WTC11 (cell line): ENCODE measurements at regions not wholly inside any gene's neighbourhood (a gene's known extent, or its start where the extent isn't known, plus 50 kb on each side); places are given as distances from the start of the nearest gene placed in this dataset.

Experiments used
- ATAC-seq: fragments of 200-7000 bp; cut with Tn5 transposase; 2 replicates; pipeline ENCODE4 v1.10.0; 2021; ENCODE audit warnings: mild to moderate bottlenecking, moderate library complexity
- CTCF ChIA-PET: fragments of 300-600 bp; sonication (Branson Sonifier 250); formaldehyde crosslinking; loops from one replicate; lab custom pipeline; 2021; ENCODE audit warnings: antibody characterized with exemption; lab: Charles Lee
- POLR2A ChIA-PET: fragments of 350-600 bp; sonication (Branson Sonifier 250); formaldehyde crosslinking; loops from one replicate; lab custom pipeline; 2021; ENCODE audit warnings: antibody characterized with exemption; lab: Charles Lee
- DNase-seq: peaks from one replicate; pipeline ENCODE4 v3.0.0; 2021; ENCODE audit warnings: low spot score
- H3K27ac Mint-ChIP-seq: 2 replicates; pipeline ENCODE4 v1.8.0; 2021; ENCODE audit warnings: mixed read lengths
- H3K27me3 Mint-ChIP-seq: 2 replicates; pipeline ENCODE4 v1.8.0; 2021; ENCODE audit warnings: low read depth, mild to moderate bottlenecking, moderate library complexity, mixed read lengths
- H3K36me3 Mint-ChIP-seq: 2 replicates; pipeline ENCODE4 v1.8.0; 2021; ENCODE audit warnings: mixed read lengths
- H3K4me1 Mint-ChIP-seq: 2 replicates; pipeline ENCODE4 v1.8.0; 2022; ENCODE audit warnings: mixed read lengths
- H3K4me3 Mint-ChIP-seq: 2 replicates; pipeline ENCODE4 v1.8.0; 2021; ENCODE audit warnings: mild to moderate bottlenecking, moderate library complexity, mixed read lengths
- H3K9me3 Mint-ChIP-seq: 2 replicates; pipeline ENCODE4 v1.8.0; 2021; ENCODE audit warnings: mixed read lengths
- ATF1 ChIP-seq: sonication (generic); formaldehyde crosslinking; IDR thresholded peaks from 2 replicates; pipeline ENCODE4 v1.8.1; 2023; ENCODE audit warnings: mild to moderate bottlenecking, moderate library complexity, missing genetic modification reagents
- ATF2 ChIP-seq: sonication (generic); formaldehyde crosslinking; IDR thresholded peaks from 2 replicates; pipeline ENCODE4 v1.8.1; 2022; ENCODE audit warnings: low read depth, missing genetic modification reagents, borderline replicate concordance
- CBFB ChIP-seq: sonication (generic); formaldehyde crosslinking; IDR thresholded peaks from 2 replicates; pipeline ENCODE4 v1.8.1; 2022; ENCODE audit warnings: mild to moderate bottlenecking, low read depth, missing genetic modification reagents
- CREB1 ChIP-seq: sonication (generic); formaldehyde crosslinking; IDR thresholded peaks from 2 replicates; pipeline ENCODE4 v1.8.0; 2023; ENCODE audit warnings: mild to moderate bottlenecking, missing genetic modification reagents
- EMX1 ChIP-seq: fragments of 250-450 bp; sonication (Bioruptor Pico); IDR thresholded peaks from 2 replicates; pipeline ENCODE4 v1.8.0; 2021; ENCODE audit warnings: mild to moderate bottlenecking
- FOXK1 ChIP-seq: sonication (generic); formaldehyde crosslinking; IDR thresholded peaks from 2 replicates; pipeline ENCODE4 v1.8.0; 2022; ENCODE audit warnings: mild to moderate bottlenecking, moderate library complexity, missing genetic modification reagents
- HMGA2 ChIP-seq: fragments of 250-450 bp; sonication (Bioruptor Pico); IDR thresholded peaks from 2 replicates; pipeline ENCODE4 v1.4.0; 2021; ENCODE audit warnings: mild to moderate bottlenecking, moderate library complexity
- IRF1 ChIP-seq: sonication (generic); formaldehyde crosslinking; IDR thresholded peaks from 2 replicates; pipeline ENCODE4 v1.8.0; 2023; ENCODE audit warnings: missing genetic modification reagents
- JAZF1 ChIP-seq: fragments of 250-450 bp; sonication (Bioruptor Pico); IDR thresholded peaks from 2 replicates; pipeline ENCODE4 v1.9.0; 2021; ENCODE audit warnings: moderate library complexity, mild to moderate bottlenecking, inconsistent platforms
- PRDM15 ChIP-seq: sonication (generic); formaldehyde crosslinking; IDR thresholded peaks from 2 replicates; pipeline ENCODE4 v1.8.0; 2022; ENCODE audit warnings: missing genetic modification reagents
- SMAD3 ChIP-seq: sonication (generic); formaldehyde crosslinking; IDR thresholded peaks from 2 replicates; pipeline ENCODE4 v1.8.0; 2022; ENCODE audit warnings: missing genetic modification reagents, mild to moderate bottlenecking, borderline replicate concordance
- TP53 ChIP-seq: sonication (generic); formaldehyde crosslinking; IDR thresholded peaks from 2 replicates; pipeline ENCODE4 v1.8.1; 2023; ENCODE audit warnings: mild to moderate bottlenecking, missing genetic modification reagents
- ZNF138 ChIP-seq: sonication (generic); formaldehyde crosslinking; conservative IDR thresholded peaks from 2 replicates; pipeline ENCODE4 v1.8.1; 2022; ENCODE audit warnings: mild to moderate bottlenecking, moderate library complexity, missing genetic modification reagents
- ZNF219 ChIP-seq: sonication (generic); formaldehyde crosslinking; IDR thresholded peaks from 2 replicates; pipeline ENCODE4 v1.8.0; 2023; ENCODE audit warnings: missing genetic modification reagents, mild to moderate bottlenecking, borderline replicate concordance
- ZNF396 ChIP-seq: fragments of 250-450 bp; sonication (Bioruptor Pico); IDR thresholded peaks from 2 replicates; pipeline ENCODE4 v1.8.0; 2021; ENCODE audit warnings: mild to moderate bottlenecking, moderate library complexity, borderline replicate concordance
- ZNF532 ChIP-seq: fragments of 250-450 bp; sonication (Bioruptor Pico); IDR thresholded peaks from 2 replicates; pipeline ENCODE4 v1.9.0; 2021; ENCODE audit warnings: mild to moderate bottlenecking, borderline replicate concordance
- TF ChIP-seq, protein P1 (sequence below): sonication (generic); formaldehyde crosslinking; IDR thresholded peaks from 2 replicates; pipeline ENCODE4 v1.8.0; 2022; ENCODE audit warnings: mild to moderate bottlenecking, missing genetic modification reagents
- TF ChIP-seq, protein P2 (sequence below): sonication (generic); formaldehyde crosslinking; IDR thresholded peaks from 2 replicates; pipeline ENCODE4 v1.8.0; 2022; ENCODE audit warnings: mild to moderate bottlenecking, missing genetic modification reagents
- TF ChIP-seq, protein P3 (sequence below): fragments of 200-600 bp; IDR thresholded peaks from 2 replicates; pipeline ENCODE4 v1.8.0; 2022; ENCODE audit warnings: antibody characterized with exemption

GRCh38 chr6:121838842-121839241 lies 403.4 kb downstream of the GJA1 start (continued):
- no peak for TF ChIP-seq ZNF532 (CRISPR knock-in tag)
- TF ChIP-seq HMGA2 (CRISPR knock-in tag) = no peak
- TF ChIP-seq, protein P1, sequence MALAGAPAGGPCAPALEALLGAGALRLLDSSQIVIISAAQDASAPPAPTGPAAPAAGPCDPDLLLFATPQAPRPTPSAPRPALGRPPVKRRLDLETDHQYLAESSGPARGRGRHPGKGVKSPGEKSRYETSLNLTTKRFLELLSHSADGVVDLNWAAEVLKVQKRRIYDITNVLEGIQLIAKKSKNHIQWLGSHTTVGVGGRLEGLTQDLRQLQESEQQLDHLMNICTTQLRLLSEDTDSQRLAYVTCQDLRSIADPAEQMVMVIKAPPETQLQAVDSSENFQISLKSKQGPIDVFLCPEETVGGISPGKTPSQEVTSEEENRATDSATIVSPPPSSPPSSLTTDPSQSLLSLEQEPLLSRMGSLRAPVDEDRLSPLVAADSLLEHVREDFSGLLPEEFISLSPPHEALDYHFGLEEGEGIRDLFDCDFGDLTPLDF (CRISPR knock-in tag) = no peak
- no peak for TF ChIP-seq FOXK1 (CRISPR knock-in tag)
- TF ChIP-seq CBFB (CRISPR knock-in tag) = no peak
- no peak for TF ChIP-seq ZNF396

DNA sequence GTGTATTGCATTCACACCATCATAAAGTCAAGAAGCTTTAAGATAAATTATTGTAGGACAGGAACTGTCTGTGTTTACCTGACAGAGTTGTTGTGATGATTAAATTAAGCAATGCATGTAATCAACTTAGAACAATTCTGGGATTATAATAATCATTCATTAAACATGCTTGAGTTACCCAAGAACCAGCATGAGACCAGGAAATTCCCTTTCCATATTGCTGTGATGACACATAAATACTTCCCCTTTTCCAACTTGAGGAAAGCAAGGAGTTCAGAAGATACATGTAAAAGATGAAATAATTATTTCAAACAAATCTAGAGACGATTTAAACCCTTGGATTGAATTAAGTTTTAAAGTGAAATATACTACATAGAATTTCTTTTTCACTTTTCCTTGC lies 404.4 kb downstream of the GJA1 start:
- no peak for ATAC-seq
- peaks cover 9% of the 10 kb centered on the region for H3K36me3 Mint-ChIP-seq
- CTCF ChIA-PET = no interaction called here
- TF ChIP-seq, protein P2, sequence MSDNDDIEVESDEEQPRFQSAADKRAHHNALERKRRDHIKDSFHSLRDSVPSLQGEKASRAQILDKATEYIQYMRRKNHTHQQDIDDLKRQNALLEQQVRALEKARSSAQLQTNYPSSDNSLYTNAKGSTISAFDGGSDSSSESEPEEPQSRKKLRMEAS (CRISPR knock-in tag) = no peak
- TF ChIP-seq ATF2 (CRISPR knock-in tag) = no peak
- TF ChIP-seq CREB1 (CRISPR knock-in tag) = no peak
- TF ChIP-seq, protein P1 (CRISPR knock-in tag) = no peak
- TF ChIP-seq EMX1 (CRISPR knock-in tag) = no peak
- no peak for TF ChIP-seq IRF1 (CRISPR knock-in tag)
- DNase-seq = no peak
- POLR2A ChIA-PET = interaction anchor here (0.6 kb wide), 2 partner anchors 11 to 247 kb away, joined by 3 to 12 read pairs; no protein-coding TSS in a partner anchor
- H3K4me1 Mint-ChIP-seq = no peaks in the 10 kb centered on the region
- no peak overlapping the region for H3K27ac Mint-ChIP-seq
- H3K9me3 Mint-ChIP-seq = peaks cover 22% of the 10 kb centered on the region
- H3K27me3 Mint-ChIP-seq = no peaks in the 10 kb centered on the region
- H3K4me3 Mint-ChIP-seq = no peak overlapping the region

DNA sequence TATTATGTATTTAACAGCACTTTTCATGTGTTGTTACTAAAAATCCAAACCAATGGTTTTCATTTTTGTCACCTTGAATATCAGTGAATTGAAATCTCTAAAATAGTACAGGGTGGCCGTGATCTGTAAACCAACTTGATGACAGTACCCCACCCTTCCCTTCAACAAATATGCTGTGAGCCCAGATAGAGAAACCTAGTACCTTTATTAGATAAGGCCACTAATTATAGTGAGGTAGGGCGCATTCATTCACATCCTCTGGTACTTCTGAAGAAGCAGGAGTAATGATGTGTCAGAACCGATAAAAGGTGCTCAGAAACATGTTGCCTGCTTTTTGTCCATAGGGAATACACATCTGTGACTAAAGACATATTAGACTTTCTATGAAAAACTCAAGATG lies 409.5 kb downstream of the GJA1 start:
- no peaks in the 10 kb centered on the region; the same call in 1 of the 2 replicates for H3K36me3 Mint-ChIP-seq
- no peaks in the 10 kb centered on the region for H3K27me3 Mint-ChIP-seq
- no peak overlapping the region for H3K27ac Mint-ChIP-seq
- ChIA-PET POLR2A (no interaction called here), CTCF (no interaction called here)
- DNase-seq = no peak
- no peak overlapping the region for H3K4me3 Mint-ChIP-seq
- no peak for ATAC-seq
- H3K4me1 Mint-ChIP-seq = peaks cover 23% of the 10 kb centered on the region
- H3K9me3 Mint-ChIP-seq = peaks cover 5% of the 10 kb centered on the region
- TF ChIP-seq ATF1 (CRISPR knock-in tag) (no peak), SMAD3 (CRISPR knock-in tag) (no peak), PRDM15 (CRISPR knock-in tag) (no peak), JAZF1 (CRISPR knock-in tag) (no peak), ZNF138 (CRISPR knock-in tag) (no peak), ZNF396 (no peak), ZNF219 (no peak), TP53 (CRISPR knock-in tag) (no peak)
- TF ChIP-seq, protein P3, sequence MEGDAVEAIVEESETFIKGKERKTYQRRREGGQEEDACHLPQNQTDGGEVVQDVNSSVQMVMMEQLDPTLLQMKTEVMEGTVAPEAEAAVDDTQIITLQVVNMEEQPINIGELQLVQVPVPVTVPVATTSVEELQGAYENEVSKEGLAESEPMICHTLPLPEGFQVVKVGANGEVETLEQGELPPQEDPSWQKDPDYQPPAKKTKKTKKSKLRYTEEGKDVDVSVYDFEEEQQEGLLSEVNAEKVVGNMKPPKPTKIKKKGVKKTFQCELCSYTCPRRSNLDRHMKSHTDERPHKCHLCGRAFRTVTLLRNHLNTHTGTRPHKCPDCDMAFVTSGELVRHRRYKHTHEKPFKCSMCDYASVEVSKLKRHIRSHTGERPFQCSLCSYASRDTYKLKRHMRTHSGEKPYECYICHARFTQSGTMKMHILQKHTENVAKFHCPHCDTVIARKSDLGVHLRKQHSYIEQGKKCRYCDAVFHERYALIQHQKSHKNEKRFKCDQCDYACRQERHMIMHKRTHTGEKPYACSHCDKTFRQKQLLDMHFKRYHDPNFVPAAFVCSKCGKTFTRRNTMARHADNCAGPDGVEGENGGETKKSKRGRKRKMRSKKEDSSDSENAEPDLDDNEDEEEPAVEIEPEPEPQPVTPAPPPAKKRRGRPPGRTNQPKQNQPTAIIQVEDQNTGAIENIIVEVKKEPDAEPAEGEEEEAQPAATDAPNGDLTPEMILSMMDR = no peak
